ENCODE measurements at regions not wholly inside any gene's neighbourhood (a gene's known extent, or its start where the extent isn't known, plus 50 kb on each side); places are given as distances from the start of the nearest gene placed in this dataset.

DNA sequence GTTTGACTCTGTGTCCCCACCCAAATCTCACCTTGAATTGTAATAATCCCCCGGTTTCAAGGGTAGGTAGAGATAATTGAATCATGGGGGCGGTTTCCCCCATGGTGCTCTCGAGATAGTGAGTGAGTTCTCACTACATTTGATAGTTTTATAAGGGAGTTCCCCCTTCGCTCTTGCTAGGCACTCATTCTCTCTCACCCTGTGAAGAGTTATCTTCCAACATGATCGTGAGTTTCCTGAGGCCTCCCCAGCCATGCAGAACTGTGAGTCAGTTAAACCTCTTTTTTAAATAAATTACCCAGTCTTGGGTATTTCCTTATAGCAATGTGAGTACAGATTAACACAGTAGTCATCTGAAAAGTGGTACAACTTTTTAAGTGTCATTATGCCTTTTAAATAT is 913.5 kb upstream of the LRRN3 start:
- POLR2A ChIA-PET, result no interaction called here
- intact Hi-C loops (cut with micrococcal nuclease; ENCODE audit: unreplicated experiment), result no loop called here
- Histone ChIP-seq H3K27ac (ENCODE audit: control insufficient read depth, insufficient read depth) (no peak overlapping the region), H3K9ac (ENCODE audit: control insufficient read depth, insufficient read depth, low read length) (no peak overlapping the region), H2AFZ (ENCODE audit: control insufficient read depth, low read depth, low read length) (no peak overlapping the region), H3K4me1 (ENCODE audit: control insufficient read depth, insufficient read depth, low read length) (no peaks in the 10 kb centered on the region), H3K27me3 (replicated peaks in 1 of 2; ENCODE audit: control insufficient read depth in 2 of 2, insufficient read depth in 2 of 2, low read length in 1 of 2) (no peaks in the 10 kb centered on the region), H3K4me3 (no peak overlapping the region), H3K9me3 (replicated peaks; ENCODE audit: control insufficient read depth, insufficient read depth, low read length) (no peaks in the 10 kb centered on the region), H3K36me3 (ENCODE audit: control insufficient read depth in 2 of 2, insufficient read depth in 2 of 2, low read length in 1 of 2) (no peaks in the 10 kb centered on the region), H3K4me2 (ENCODE audit: control insufficient read depth, insufficient read depth) (no peak overlapping the region), H4K20me1 (ENCODE audit: control insufficient read depth, insufficient read depth) (no peaks in the 10 kb centered on the region), H3K79me2 (ENCODE audit: control insufficient read depth, insufficient read depth, low read length) (no peaks in the 10 kb centered on the region)
- SMC1A ChIA-PET (ENCODE audit: uncharacterized antibody, unreplicated experiment), result no interaction called here
- ATAC-seq (no peak), FAIRE-seq (no peak), DNase-seq (ENCODE audit: low read depth, low spot score) (no peak)
- no TSS peak for BruUV-seq (replicated peaks)
- RAD21 ChIA-PET (ENCODE audit: unreplicated experiment), result no interaction called here
- in situ Hi-C loops (cut with MboI), result no loop called here
- CTCF ChIA-PET, result no interaction called here
- 0% methylated on average over 5 of the region's 5 CpGs for whole genome bisulfite sequencing (ENCODE audit: insufficient coverage, insufficient replicate concordance, low lambda C conversion rate, missing lambda C conversion rate)
- TF ChIP-seq ZNF217 (IDR thresholded peaks at IDR 0.05) (no peak), SMAD1 (IDR thresholded peaks at IDR 0.05; ENCODE audit: low read depth, partially characterized antibody) (no peak), POU2F2 (IDR thresholded peaks at IDR 0.05; ENCODE audit: borderline replicate concordance, low read depth, low read length) (no peak), SUPT20H (IDR thresholded peaks at IDR 0.05; ENCODE audit: borderline replicate concordance, control insufficient read depth, low read depth, low read length) (no peak), JUNB (IDR thresholded peaks at IDR 0.05) (no peak), SIN3A (IDR thresholded peaks at IDR 0.05; ENCODE audit: low read depth, low read length) (no peak), KLF5 (IDR thresholded peaks at IDR 0.05; ENCODE audit: partially characterized antibody) (no peak)
- TF ChIP-seq, protein P1, sequence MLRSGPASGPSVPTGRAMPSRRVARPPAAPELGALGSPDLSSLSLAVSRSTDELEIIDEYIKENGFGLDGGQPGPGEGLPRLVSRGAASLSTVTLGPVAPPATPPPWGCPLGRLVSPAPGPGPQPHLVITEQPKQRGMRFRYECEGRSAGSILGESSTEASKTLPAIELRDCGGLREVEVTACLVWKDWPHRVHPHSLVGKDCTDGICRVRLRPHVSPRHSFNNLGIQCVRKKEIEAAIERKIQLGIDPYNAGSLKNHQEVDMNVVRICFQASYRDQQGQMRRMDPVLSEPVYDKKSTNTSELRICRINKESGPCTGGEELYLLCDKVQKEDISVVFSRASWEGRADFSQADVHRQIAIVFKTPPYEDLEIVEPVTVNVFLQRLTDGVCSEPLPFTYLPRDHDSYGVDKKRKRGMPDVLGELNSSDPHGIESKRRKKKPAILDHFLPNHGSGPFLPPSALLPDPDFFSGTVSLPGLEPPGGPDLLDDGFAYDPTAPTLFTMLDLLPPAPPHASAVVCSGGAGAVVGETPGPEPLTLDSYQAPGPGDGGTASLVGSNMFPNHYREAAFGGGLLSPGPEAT (IDR thresholded peaks at IDR 0.05; ENCODE audit: low read depth), result no peak

DNA sequence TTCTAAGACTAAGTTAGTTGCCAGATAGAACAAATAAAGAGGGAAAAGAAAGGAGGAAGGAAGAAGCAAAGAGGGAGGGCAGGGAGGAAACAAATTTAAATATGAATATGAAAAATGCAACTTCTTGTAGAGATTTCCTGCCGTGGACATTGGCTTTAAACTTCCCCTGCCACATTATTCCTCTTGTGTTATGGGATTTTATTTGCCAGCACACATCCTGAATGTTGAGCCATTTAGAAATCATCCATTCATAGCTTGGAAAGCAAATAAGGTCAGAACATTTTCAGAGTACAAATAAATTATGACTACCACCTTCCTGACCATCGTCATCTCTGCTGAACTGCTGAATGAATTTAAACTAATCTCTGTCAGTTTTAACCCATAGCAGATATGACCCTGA is 911.9 kb upstream of the LRRN3 start:
- in situ Hi-C loops (cut with MboI) (no loop called here), intact Hi-C loops (cut with micrococcal nuclease; ENCODE audit: unreplicated experiment) (no loop called here)
- no peak overlapping the region for H3K9ac ChIP-seq (ENCODE audit: control insufficient read depth, insufficient read depth, low read length)
- H4K20me1 ChIP-seq (ENCODE audit: control insufficient read depth, insufficient read depth), result no peaks in the 10 kb centered on the region
- H3K4me3 ChIP-seq, result no peak overlapping the region
- ChIA-PET RAD21 (ENCODE audit: unreplicated experiment) (no interaction called here), POLR2A (no interaction called here), CTCF (no interaction called here), SMC1A (ENCODE audit: uncharacterized antibody, unreplicated experiment) (no interaction called here)
- H3K36me3 ChIP-seq (ENCODE audit: control insufficient read depth in 2 of 2, insufficient read depth in 2 of 2, low read length in 1 of 2), result no peaks in the 10 kb centered on the region
- BruUV-seq (replicated peaks), result no TSS peak
- no peak for TF ChIP-seq POLR2AphosphoS5 (IDR thresholded peaks at IDR 0.05; ENCODE audit: low read length)
- TF ChIP-seq BACH1 (IDR thresholded peaks at IDR 0.05; ENCODE audit: borderline replicate concordance), result no peak
- TF ChIP-seq JUND (IDR thresholded peaks at IDR 0.05; ENCODE audit: low read depth, low read length), result no peak
- TF ChIP-seq RBBP5 (conservative IDR thresholded peaks at IDR 0.05), result no peak
- H3K27me3 ChIP-seq (replicated peaks in 1 of 2; ENCODE audit: control insufficient read depth in 2 of 2, insufficient read depth in 2 of 2, low read length in 1 of 2), result no peaks in the 10 kb centered on the region
- no peaks in the 10 kb centered on the region for H3K79me2 ChIP-seq (ENCODE audit: control insufficient read depth, insufficient read depth, low read length)
- ATAC-seq (no peak), FAIRE-seq (no peak), DNase-seq (ENCODE audit: low read depth, low spot score) (no peak)
- no peak overlapping the region for H2AFZ ChIP-seq (ENCODE audit: control insufficient read depth, low read depth, low read length)
- H3K4me2 ChIP-seq (ENCODE audit: control insufficient read depth, insufficient read depth), result no peak overlapping the region
- 0% methylated on average over 2 of the region's 2 CpGs for WGBS (ENCODE audit: insufficient coverage, insufficient replicate concordance, low lambda C conversion rate, missing lambda C conversion rate)
- no peaks in the 10 kb centered on the region for H3K4me1 ChIP-seq (ENCODE audit: control insufficient read depth, insufficient read depth, low read length)
- no peak overlapping the region for H3K27ac ChIP-seq (ENCODE audit: control insufficient read depth, insufficient read depth)
- H3K9me3 ChIP-seq (replicated peaks; ENCODE audit: control insufficient read depth, insufficient read depth, low read length), result no peaks in the 10 kb centered on the region
